ENCODE measurements at regions not wholly inside any gene's neighbourhood (a gene's known extent, or its start where the extent isn't known, plus 50 kb on each side); places are given as distances from the start of the nearest gene placed in this dataset.
"Not testable (repeated sequence)": the region's sequence is repeated elsewhere in the genome, so short reads cannot be mapped to it uniquely, and the experiment has no call there.

- DNase-seq: no peak
These were observed 51.0 kb upstream of the PHF24 start for GRCh38 chr9:34907044-34907443.

- DNase-seq: peak; percentile 62
These were observed 58.4 kb upstream of the PHF24 start for GRCh38 chr9:34899535-34900158.

- no peak for DNase-seq
These were observed 59.2 kb upstream of the PHF24 start for GRCh38 chr9:34898846-34899245.

- DNase-seq: no peak
These were observed 62.0 kb upstream of the PHF24 start for GRCh38 chr9:34896112-34896511.

- DNase-seq: no peak
These were observed 65.2 kb upstream of the PHF24 start for GRCh38 chr9:34892886-34893285.

- DNase-seq: no peak
These were observed 66.7 kb upstream of the PHF24 start for GRCh38 chr9:34891386-34891785.

- no peak for DNase-seq
These were observed 70.2 kb upstream of the PHF24 start for GRCh38 chr9:34887841-34888240.

GRCh38 chr9:34884747-34885189 is 73.3 kb upstream of the PHF24 start:
- no peak for DNase-seq

- DNase-seq: no peak
These were observed 82.0 kb upstream of the PHF24 start for GRCh38 chr9:34876096-34876495.

- no peak for DNase-seq
These were observed 88.7 kb upstream of the PHF24 start for GRCh38 chr9:34869390-34869789.

- DNase-seq: no peak
These were observed 91.5 kb upstream of the PHF24 start for GRCh38 chr9:34866614-34867013.

GRCh38 chr9:34863426-34863825 is 94.7 kb upstream of the PHF24 start:
- DNase-seq: no peak

- DNase-seq: no peak
These were observed 95.2 kb upstream of the PHF24 start for GRCh38 chr9:34862836-34863235.

- DNase-seq: no peak
These were observed 96.0 kb upstream of the PHF24 start for GRCh38 chr9:34862043-34862442.

GRCh38 chr9:34855016-34855415 is 103.1 kb upstream of the PHF24 start:
- DNase-seq: not testable (repeated sequence)

GRCh38 chr9:34830068-34830467 is 120.1 kb upstream of the CCL21 start:
- no peak for DNase-seq

- DNase-seq: no peak
These were observed 117.1 kb upstream of the CCL21 start for GRCh38 chr9:34826999-34827538.

GRCh38 chr9:34825775-34826174 is 115.8 kb upstream of the CCL21 start:
- no peak for DNase-seq

- DNase-seq: no peak
These were observed 113.8 kb upstream of the CCL21 start for GRCh38 chr9:34823778-34824177.

- DNase-seq: no peak
These were observed 100.2 kb upstream of the CCL21 start for GRCh38 chr9:34810187-34810524.

GRCh38 chr9:34809504-34810186 is 99.7 kb upstream of the CCL21 start:
- DNase-seq: no peak

- DNase-seq: no peak
These were observed 93.0 kb upstream of the CCL21 start for GRCh38 chr9:34802916-34803315.

GRCh38 chr9:34797367-34797766 is 87.4 kb upstream of the CCL21 start:
- DNase-seq: no peak

- no peak for DNase-seq
These were observed 87.0 kb upstream of the CCL21 start for GRCh38 chr9:34796924-34797323.

- DNase-seq: no peak
These were observed 83.5 kb upstream of the CCL21 start for GRCh38 chr9:34793428-34793827.

All from DMS79 treated with DMSO at 0.1 percent for 48 hours (cell line).